Colonic mucosa (tissue), 4 donors: ENCODE measurements at regions not wholly inside any gene's neighbourhood (a gene's known extent, or its start where the extent isn't known, plus 50 kb on each side); places are given as distances from the start of the nearest gene placed in this dataset.
"Not testable (repeated sequence)": the region's sequence is repeated elsewhere in the genome, so short reads cannot be mapped to it uniquely, and the experiment has no call there.

Experiments used
- DNase-seq: peaks from one replicate; pipeline ENCODE4 v3.0.0-alpha.2; 2020
- H3K27ac ChIP-seq: fragments of 200-600 bp; one replicate; pipeline ENCODE4 v1.8.0; 2021
- H3K27me3 ChIP-seq: fragments of 200-600 bp; one replicate; pipeline ENCODE4 v1.8.0; 2021
- H3K36me3 ChIP-seq: fragments of 200-600 bp; one replicate; pipeline ENCODE4 v1.8.0; 2021
- H3K4me1 ChIP-seq: fragments of 200-600 bp; one replicate; pipeline ENCODE4 v1.8.0; 2021; ENCODE audit warnings: mild to moderate bottlenecking
- H3K4me3 ChIP-seq: fragments of 200-600 bp; one replicate; pipeline ENCODE4 v1.8.0; 2021
- H3K9ac ChIP-seq, 2 donors: one replicate each; pipeline ENCODE4 v1.7.0; 2013; ENCODE audit warnings: control low read depth in 2 of 2, low read depth in 2 of 2, low read length in 2 of 2
- H3K9me3 ChIP-seq: fragments of 200-600 bp; one replicate; pipeline ENCODE4 v1.8.0; 2021
- CTCF ChIP-seq: fragments of 200-600 bp; IDR thresholded peaks from one replicate; pipeline ENCODE4 v1.8.0; 2022; ENCODE audit warnings: antibody characterized with exemption, mild to moderate bottlenecking
- intact Hi-C: fragments of 100-400 bp; cut with DNase I; formaldehyde crosslinking; loops from one replicate; pipeline ENCODE4 v1.14.1; 2022
- donor health status: healthy.
- donor health status: DM: no; HTN: no; CAD: no.
- donor health status: DM: no; HTN: no; CAD: no.

- Histone ChIP-seq H3K36me3 (no peaks in the 10 kb centered on the region), H3K27ac (no peak overlapping the region), H3K27me3 (no peaks in the 10 kb centered on the region), H3K4me1 (no peaks in the 10 kb centered on the region), H3K4me3 (no peak overlapping the region), H3K9me3 (no peaks in the 10 kb centered on the region), H3K9ac (no peak overlapping the region)
- DNase-seq, result no peak
- intact Hi-C loops, result no loop called here
- TF ChIP-seq CTCF, result no peak
Observed at GRCh38 chr3:72515281-72515680, 333.0 kb downstream of the SHQ1 start.

- no peak for DNase-seq
- no peaks in the 10 kb centered on the region for H3K4me1 ChIP-seq
- H3K27ac ChIP-seq, result no peak overlapping the region
- intact Hi-C loops, result no loop called here
- no peaks in the 10 kb centered on the region for H3K27me3 ChIP-seq
- H3K9ac ChIP-seq, result no peak overlapping the region
- H3K9me3 ChIP-seq, result no peaks in the 10 kb centered on the region
- no peaks in the 10 kb centered on the region for H3K36me3 ChIP-seq
- H3K4me3 ChIP-seq, result no peak overlapping the region
- TF ChIP-seq CTCF, result no peak
Observed at GRCh38 chr3:72510247-72510646, 338.0 kb downstream of the SHQ1 start.

DNA sequence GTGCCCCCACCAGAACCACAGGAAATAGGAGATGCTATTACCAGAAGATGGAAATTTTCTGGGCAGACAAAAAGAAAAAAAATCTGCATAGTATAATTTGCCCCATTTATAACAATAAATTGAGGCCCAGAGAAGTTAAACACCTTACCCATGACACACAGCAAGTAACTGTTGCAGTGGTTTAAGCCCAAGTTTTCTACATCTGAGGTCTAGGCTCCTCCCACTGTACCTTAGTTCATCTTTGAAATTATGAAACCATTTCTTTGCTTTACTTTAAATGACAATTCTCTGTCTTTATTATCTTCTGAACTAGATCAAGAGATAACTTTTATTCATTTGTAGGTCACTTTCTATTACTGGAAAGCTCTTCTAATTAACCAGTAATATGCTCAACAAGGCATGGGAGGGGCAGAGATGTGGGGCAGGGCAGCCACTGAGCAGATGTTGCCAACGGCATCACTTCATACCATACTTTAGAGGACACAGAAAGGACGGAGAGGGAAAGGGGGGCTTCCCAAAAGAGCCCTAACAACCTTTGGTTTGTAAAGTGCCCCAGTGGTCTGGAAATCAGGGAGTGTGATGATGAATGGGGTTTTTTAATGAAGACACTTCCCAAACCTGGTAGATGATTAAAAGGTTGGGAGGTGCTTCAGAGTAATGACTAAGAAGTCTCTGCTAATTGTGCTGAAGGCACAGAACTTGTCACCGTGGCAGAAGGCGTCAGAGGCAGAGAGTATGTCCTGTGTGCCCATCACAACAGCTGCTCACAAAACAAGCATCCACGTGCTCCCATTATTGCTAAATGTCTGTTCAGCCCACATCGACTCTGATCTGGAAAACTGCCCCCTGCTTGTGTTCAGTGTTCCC is 342.5 kb downstream of the SHQ1 start:
- no peak for TF ChIP-seq CTCF
- Histone ChIP-seq H3K4me1 (no peaks in the 10 kb centered on the region), H3K9me3 (no peaks in the 10 kb centered on the region), H3K4me3 (no peak overlapping the region), H3K27ac (no peak overlapping the region), H3K36me3 (no peaks in the 10 kb centered on the region), H3K27me3 (no peaks in the 10 kb centered on the region), H3K9ac (no peak overlapping the region)
- intact Hi-C loops, result no loop called here
- DNase-seq, result no peak

DNA sequence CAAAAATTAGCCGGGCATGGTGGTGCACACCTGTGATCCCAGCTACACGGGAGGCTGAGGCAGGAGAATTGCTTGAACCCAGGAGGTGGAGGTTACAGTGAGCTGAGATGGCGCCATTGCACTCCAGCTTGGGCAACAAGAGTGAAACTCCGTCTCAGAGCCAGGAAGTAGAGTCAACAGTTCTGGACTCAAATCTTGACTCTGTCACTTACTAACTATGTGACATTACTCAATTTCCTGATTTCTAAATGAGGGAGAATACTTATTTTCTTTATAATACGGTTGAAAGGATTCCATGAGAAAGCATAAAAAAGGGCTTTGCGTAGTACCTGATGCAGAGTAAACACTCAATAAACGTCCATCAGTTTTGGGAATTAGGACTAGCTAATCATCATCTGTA is 350.7 kb downstream of the SHQ1 start:
- H3K9ac ChIP-seq, H3K36me3 ChIP-seq, H3K9me3 ChIP-seq, DNase-seq, intact Hi-C loops, H3K4me1 ChIP-seq, H3K27ac ChIP-seq, H3K4me3 ChIP-seq, H3K27me3 ChIP-seq: not testable (repeated sequence)

GRCh38 chr3:72496051-72496670 is 352.1 kb downstream of the SHQ1 start:
- Histone ChIP-seq H3K4me3 (no peak overlapping the region), H3K9ac (no peak overlapping the region), H3K27ac (no peak overlapping the region), H3K27me3 (no peaks in the 10 kb centered on the region), H3K36me3 (no peaks in the 10 kb centered on the region), H3K9me3 (no peaks in the 10 kb centered on the region), H3K4me1 (no peaks in the 10 kb centered on the region)
- TF ChIP-seq CTCF, result no peak
- no peak for DNase-seq
- intact Hi-C loops, result no loop called here

GRCh38 chr3:72494626-72495025 is 353.6 kb downstream of the SHQ1 start:
- no peaks in the 10 kb centered on the region for H3K9me3 ChIP-seq
- TF ChIP-seq CTCF, result no peak
- DNase-seq, result no peak
- H3K27me3 ChIP-seq, result no peaks in the 10 kb centered on the region
- H3K27ac ChIP-seq, result no peak overlapping the region
- no peaks in the 10 kb centered on the region for H3K36me3 ChIP-seq
- no peak overlapping the region for H3K9ac ChIP-seq
- H3K4me1 ChIP-seq, result no peaks in the 10 kb centered on the region
- intact Hi-C loops, result no loop called here
- no peak overlapping the region for H3K4me3 ChIP-seq
